HepG2 (cell line): ENCODE measurements at regions not wholly inside any gene's neighbourhood (a gene's known extent, or its start where the extent isn't known, plus 50 kb on each side); places are given as distances from the start of the nearest gene placed in this dataset.

Experiments used
- ATAC-seq: fragments of 200-7000 bp; cut with Tn5 transposase; 3 replicates; pipeline ENCODE4 v1.9.1; 2020; ENCODE audit warnings: mild to moderate bottlenecking, moderate library complexity
- BruUV-seq: library from RNA; stranded (reverse); fragments of 400-500 nt; replicated peaks from 2 replicates; lab custom pipeline; 2021; lab: Mats Ljungman, UMichigan
- CTCF ChIA-PET: fragments of 300-600 bp; formaldehyde crosslinking; extraction: SDS; loops from one replicate; lab custom pipeline; 2021; ENCODE audit warnings: low total read pairs, inconsistent platforms, low intra/inter-chr PET ratio; lab: Yijun Ruan, JAX
- POLR2A ChIA-PET: fragments of 350-600 bp; sonication (Branson Sonifier 250); formaldehyde crosslinking; loops from one replicate; lab custom pipeline; 2020; ENCODE audit warnings: antibody characterized with exemption, inconsistent platforms; lab: Yijun Ruan, JAX
- DNase-seq: peaks from one replicate; pipeline ENCODE4 v3.0.0-alpha.2; 2015; ENCODE audit warnings: low spot score
- FAIRE-seq: peaks from 3 replicates; lab custom pipeline; 2011; peaks lifted over from hg19 to GRCh38; lab: Jason Lieb, UNC
- H2AFZ ChIP-seq: one replicate; pipeline ENCODE4 v1.6.1; 2011; ENCODE audit warnings: low read length, inconsistent platforms
- H3K27ac ChIP-seq: fragments of 300-600 bp; 3 replicates; pipeline ENCODE4 v1.8.0; 2011; ENCODE audit warnings: mixed run types, mild to moderate bottlenecking, mixed read lengths, low read length, inconsistent platforms; ENCODE audit not compliant: insufficient read depth; ENCODE audit errors: extremely low read length
- H3K27me3 ChIP-seq, 2 experiments: fragments of 200-600 bp in 1 of 2; 2 replicates in 1 of 2; 3 replicates in 1 of 2; pipeline versions ENCODE4 v1.6.0 to v1.8.0; 2011; ENCODE audit warnings: low read length in 2 of 2, mild to moderate bottlenecking in 2 of 2, moderate library complexity in 2 of 2, inconsistent platforms in 1 of 2; ENCODE audit not compliant: insufficient read depth in 2 of 2, control insufficient read depth in 1 of 2
- H3K36me3 ChIP-seq, 2 experiments: fragments of 200-600 bp in 1 of 2; replicated peaks in 1 of 2; 2 replicates in 1 of 2; 3 replicates in 1 of 2; pipeline versions ENCODE4 v1.5.1 to v1.8.0; 2011; ENCODE audit warnings: low read length in 2 of 2, inconsistent platforms in 1 of 2; ENCODE audit not compliant: insufficient read depth in 2 of 2, control insufficient read depth in 1 of 2
- H3K4me1 ChIP-seq: 2 replicates; pipeline ENCODE4 v1.5.1; 2012; ENCODE audit warnings: low read length, inconsistent platforms; ENCODE audit not compliant: insufficient read depth
- H3K4me2 ChIP-seq: 2 replicates; pipeline ENCODE4 v1.6.0; 2011; ENCODE audit warnings: low read depth, low read length, inconsistent platforms
- H3K4me3 ChIP-seq, 3 experiments: fragments of 200-600 bp in 1 of 3; sonication (generic), shearing (Covaris generic) in 1 of 3; replicated peaks in 1 of 3; 2 replicates each; pipeline ENCODE4 v1.5.1; 2011 to 2016; ENCODE audit warnings: low read length in 3 of 3, inconsistent platforms in 2 of 3, low read depth in 2 of 3, mild to moderate bottlenecking in 2 of 3, control low read depth in 1 of 3, mixed read lengths in 1 of 3; ENCODE audit not compliant: insufficient read depth in 1 of 3
- H3K79me2 ChIP-seq: one replicate; pipeline ENCODE4 v1.6.1; 2011; ENCODE audit warnings: low read length, inconsistent platforms; ENCODE audit not compliant: insufficient read depth
- H3K9ac ChIP-seq: 2 replicates; pipeline ENCODE4 v1.6.0; 2011; ENCODE audit warnings: mild to moderate bottlenecking, low read depth, low read length, inconsistent platforms; ENCODE audit not compliant: insufficient read depth
- H3K9me3 ChIP-seq: 2 replicates; pipeline ENCODE4 v1.5.1; 2012; ENCODE audit warnings: mild to moderate bottlenecking, low read length
- H4K20me1 ChIP-seq: 2 replicates; pipeline ENCODE4 v1.6.0; 2011; ENCODE audit warnings: inconsistent platforms, mild to moderate bottlenecking, low read length, moderate library complexity; ENCODE audit not compliant: insufficient read depth
- BCL6 ChIP-seq: IDR thresholded peaks from 2 replicates; pipeline ENCODE4 v1.6.1; 2016; ENCODE audit warnings: missing genetic modification reagents, missing compliant biosample characterization
- FOXA1 ChIP-seq, 2 experiments: fragments of 450-650 bp in 1 of 2; sonication (generic) in 1 of 2; formaldehyde crosslinking in 1 of 2; IDR thresholded peaks; 2 replicates each; pipeline versions ENCODE4 v1.4.0 to v1.6.1; 2016 to 2020; ENCODE audit warnings: missing genetic modification reagents in 1 of 2
- FOXA3 ChIP-seq: IDR thresholded peaks from 2 replicates; pipeline ENCODE4 v1.6.1; 2016; ENCODE audit warnings: missing genetic modification reagents, missing compliant biosample characterization
- HCFC1 ChIP-seq: fragments of 150-350 bp; IDR thresholded peaks from 2 replicates; pipeline ENCODE4 v1.6.1; 2014; ENCODE audit warnings: low read depth, low read length
- ISL2 ChIP-seq: sonication (generic); formaldehyde crosslinking; IDR thresholded peaks from 2 replicates; pipeline ENCODE4 v1.5.0; 2020; ENCODE audit warnings: missing genetic modification reagents
- KAT8 ChIP-seq: IDR thresholded peaks from 2 replicates; pipeline ENCODE4 v1.6.1; 2016; ENCODE audit warnings: missing genetic modification reagents, missing compliant biosample characterization
- PHB2 ChIP-seq: fragments of 450-650 bp; IDR thresholded peaks from 2 replicates; pipeline ENCODE4 v1.6.1; 2018; ENCODE audit not compliant: partially characterized antibody
- SALL2 ChIP-seq: sonication (generic); formaldehyde crosslinking; IDR thresholded peaks from 2 replicates; pipeline ENCODE4 v1.8.1; 2023; ENCODE audit warnings: mild to moderate bottlenecking, missing genetic modification reagents, inconsistent platforms
- SP5 ChIP-seq: IDR thresholded peaks from 2 replicates; pipeline ENCODE4 v1.6.1; 2016; ENCODE audit warnings: low read depth, borderline replicate concordance
- TARDBP ChIP-seq: sonication (generic); formaldehyde crosslinking; IDR thresholded peaks from 2 replicates; pipeline ENCODE4 v1.8.0; 2022; ENCODE audit warnings: mild to moderate bottlenecking, missing genetic modification reagents
- TCF7 ChIP-seq: sonication (generic); IDR thresholded peaks from 2 replicates; pipeline ENCODE4 v1.6.1; 2016; ENCODE audit warnings: antibody characterized with exemption, low read depth
- WIZ ChIP-seq: sonication (generic); formaldehyde crosslinking; IDR thresholded peaks from 2 replicates; pipeline ENCODE4 v1.5.1; 2020; ENCODE audit warnings: mild to moderate bottlenecking, missing genetic modification reagents
- ZBTB25 ChIP-seq: IDR thresholded peaks from 2 replicates; pipeline ENCODE4 v1.6.1; 2018; ENCODE audit warnings: missing genetic modification reagents
- ZBTB7B ChIP-seq: sonication (generic); formaldehyde crosslinking; IDR thresholded peaks from 2 replicates; pipeline ENCODE4 v1.4.0; 2020; ENCODE audit warnings: missing genetic modification reagents
- ZNF280B ChIP-seq: sonication (generic); formaldehyde crosslinking; IDR thresholded peaks from 2 replicates; pipeline ENCODE4 v1.5.0; 2020; ENCODE audit warnings: missing genetic modification reagents, mild to moderate bottlenecking, borderline replicate concordance
- ZNF614 ChIP-seq: IDR thresholded peaks from 2 replicates; pipeline ENCODE4 v1.6.1; 2018; ENCODE audit warnings: missing biosample characterization, missing genetic modification reagents, inconsistent platforms, borderline replicate concordance
- ZNF773 ChIP-seq: sonication (generic); formaldehyde crosslinking; IDR thresholded peaks from 2 replicates; pipeline ENCODE4 v1.4.0; 2020; ENCODE audit warnings: missing genetic modification reagents, borderline replicate concordance
- ZNF839 ChIP-seq: sonication (generic); formaldehyde crosslinking; IDR thresholded peaks from 2 replicates; pipeline ENCODE4 v1.4.0; 2020; ENCODE audit warnings: missing genetic modification reagents, mild to moderate bottlenecking, borderline replicate concordance
- WGBS: methylation state at CpG from one replicate; pipeline ENCODE4 v1.1.6; 2017; ENCODE audit warnings: low lambda C conversion rate; 5-methylcytosine and 5-hydroxymethylcytosine counted together
- in situ Hi-C: cut with HindIII; loops from 2 replicates; pipeline ENCODE4 v1.10.0; 2017; ENCODE audit warnings: low pct_unique_long_range_greater_than_20kb; ENCODE audit not compliant: extremely low pct_ligation_motif_present
- intact Hi-C: fragments of 100-400 bp; cut with micrococcal nuclease; formaldehyde crosslinking; loops from one replicate; pipeline ENCODE4 v1.10.0; 2022; ENCODE audit not compliant: unreplicated experiment
- TF ChIP-seq, protein P1 (sequence below): IDR thresholded peaks from 2 replicates; pipeline ENCODE4 v1.4.0; 2020; ENCODE audit warnings: mild to moderate bottlenecking, missing genetic modification reagents

DNA sequence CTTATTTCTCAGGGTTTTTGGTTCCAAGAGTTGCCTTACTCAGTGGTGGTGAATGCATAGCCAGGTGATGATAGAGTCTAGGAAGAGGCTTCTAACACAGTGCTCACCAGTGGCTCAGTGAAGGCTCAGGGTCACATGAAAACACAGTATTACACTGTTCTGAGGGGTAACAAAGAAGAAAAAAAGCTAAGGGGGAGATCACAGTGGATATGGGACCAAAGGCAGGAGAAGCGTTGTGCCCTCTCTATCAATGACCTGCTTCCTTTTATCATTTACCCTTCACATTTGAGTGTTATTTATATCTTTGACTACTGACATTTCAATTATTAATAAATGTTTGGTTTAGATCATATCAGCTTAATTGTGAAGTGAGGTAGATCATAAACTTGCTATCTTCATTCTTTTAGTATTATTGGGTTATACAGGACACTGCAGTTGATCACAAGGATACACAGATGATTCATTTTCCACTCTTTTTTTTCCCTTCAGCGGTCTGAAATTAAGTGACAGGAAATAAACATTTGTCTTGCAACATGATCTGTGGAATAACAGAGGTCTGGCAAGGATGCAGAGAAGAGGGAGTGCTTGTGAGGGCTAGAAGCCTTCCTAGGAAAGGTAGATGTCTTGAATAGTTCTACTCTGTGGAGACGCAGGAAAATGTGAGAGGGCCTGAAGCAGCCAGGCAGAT is 171.7 kb downstream of the C3orf38 start (continued):
- TF ChIP-seq SALL2 (CRISPR knock-in tag) (no peak), HCFC1 (no peak), ZNF280B (CRISPR knock-in tag) (no peak), ZNF773 (no peak), ISL2 (CRISPR knock-in tag) (no peak), TARDBP (CRISPR knock-in tag) (no peak), PHB2 (no peak)

GRCh38 chr3:88324788-88325187 is 175.0 kb downstream of the C3orf38 start:
- WGBS = 0% methylated on average over 2 of the region's 2 CpGs
- FAIRE-seq = no peak
- Histone ChIP-seq H3K4me1 (peaks cover 15% of the 10 kb centered on the region), H2AFZ (no peak overlapping the region), H3K4me2 (peak overlapping the region; percentile 39), H3K79me2 (no peaks in the 10 kb centered on the region), H3K9ac (no peak overlapping the region), H4K20me1 (no peaks in the 10 kb centered on the region), H3K9me3 (no peaks in the 10 kb centered on the region), H3K27ac (no peak overlapping the region), H3K36me3 (no peaks in the 10 kb centered on the region), H3K4me3 (no peak overlapping the region), H3K27me3 (no peaks in the 10 kb centered on the region)
- BruUV-seq = no TSS peak
- TF ChIP-seq ZBTB25 (CRISPR knock-in tag) (no peak), SP5 (0 out of 2 replicates have a peak, but pooled peaks have one; percentile 19), WIZ (CRISPR knock-in tag) (no peak), ZBTB7B (CRISPR knock-in tag) (0 out of 2 replicates have a peak, but pooled peaks have one; percentile 25), TCF7 (peak; percentile 64), ZNF614 (CRISPR knock-in tag) (peak; percentile 43; the same call in 1 of the 2 replicates), FOXA1 (IDR thresholded peaks at IDR 0.05) (no peak), FOXA1 (CRISPR knock-in tag; IDR thresholded peaks at IDR 0.05) (peak; percentile 79), ZNF839 (CRISPR knock-in tag) (no peak), BCL6 (CRISPR knock-in tag) (peak; percentile 55; the same call in 1 of the 2 replicates), KAT8 (no peak), FOXA3 (CRISPR knock-in tag) (peak; percentile 43; the same call in 1 of the 2 replicates)
- TF ChIP-seq, protein P1, sequence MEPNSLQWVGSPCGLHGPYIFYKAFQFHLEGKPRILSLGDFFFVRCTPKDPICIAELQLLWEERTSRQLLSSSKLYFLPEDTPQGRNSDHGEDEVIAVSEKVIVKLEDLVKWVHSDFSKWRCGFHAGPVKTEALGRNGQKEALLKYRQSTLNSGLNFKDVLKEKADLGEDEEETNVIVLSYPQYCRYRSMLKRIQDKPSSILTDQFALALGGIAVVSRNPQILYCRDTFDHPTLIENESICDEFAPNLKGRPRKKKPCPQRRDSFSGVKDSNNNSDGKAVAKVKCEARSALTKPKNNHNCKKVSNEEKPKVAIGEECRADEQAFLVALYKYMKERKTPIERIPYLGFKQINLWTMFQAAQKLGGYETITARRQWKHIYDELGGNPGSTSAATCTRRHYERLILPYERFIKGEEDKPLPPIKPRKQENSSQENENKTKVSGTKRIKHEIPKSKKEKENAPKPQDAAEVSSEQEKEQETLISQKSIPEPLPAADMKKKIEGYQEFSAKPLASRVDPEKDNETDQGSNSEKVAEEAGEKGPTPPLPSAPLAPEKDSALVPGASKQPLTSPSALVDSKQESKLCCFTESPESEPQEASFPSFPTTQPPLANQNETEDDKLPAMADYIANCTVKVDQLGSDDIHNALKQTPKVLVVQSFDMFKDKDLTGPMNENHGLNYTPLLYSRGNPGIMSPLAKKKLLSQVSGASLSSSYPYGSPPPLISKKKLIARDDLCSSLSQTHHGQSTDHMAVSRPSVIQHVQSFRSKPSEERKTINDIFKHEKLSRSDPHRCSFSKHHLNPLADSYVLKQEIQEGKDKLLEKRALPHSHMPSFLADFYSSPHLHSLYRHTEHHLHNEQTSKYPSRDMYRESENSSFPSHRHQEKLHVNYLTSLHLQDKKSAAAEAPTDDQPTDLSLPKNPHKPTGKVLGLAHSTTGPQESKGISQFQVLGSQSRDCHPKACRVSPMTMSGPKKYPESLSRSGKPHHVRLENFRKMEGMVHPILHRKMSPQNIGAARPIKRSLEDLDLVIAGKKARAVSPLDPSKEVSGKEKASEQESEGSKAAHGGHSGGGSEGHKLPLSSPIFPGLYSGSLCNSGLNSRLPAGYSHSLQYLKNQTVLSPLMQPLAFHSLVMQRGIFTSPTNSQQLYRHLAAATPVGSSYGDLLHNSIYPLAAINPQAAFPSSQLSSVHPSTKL (CRISPR knock-in tag) = peak; percentile 45
- POLR2A ChIA-PET = no interaction called here
- in situ Hi-C loops (no loop called here), intact Hi-C loops (no loop called here)
- peak; percentile 40 for DNase-seq
- peak; percentile 98 for ATAC-seq
- CTCF ChIA-PET = no interaction called here
